ENCODE measurements at regions not wholly inside any gene's neighbourhood (a gene's known extent, or its start where the extent isn't known, plus 50 kb on each side); places are given as distances from the start of the nearest gene placed in this dataset.

DNA sequence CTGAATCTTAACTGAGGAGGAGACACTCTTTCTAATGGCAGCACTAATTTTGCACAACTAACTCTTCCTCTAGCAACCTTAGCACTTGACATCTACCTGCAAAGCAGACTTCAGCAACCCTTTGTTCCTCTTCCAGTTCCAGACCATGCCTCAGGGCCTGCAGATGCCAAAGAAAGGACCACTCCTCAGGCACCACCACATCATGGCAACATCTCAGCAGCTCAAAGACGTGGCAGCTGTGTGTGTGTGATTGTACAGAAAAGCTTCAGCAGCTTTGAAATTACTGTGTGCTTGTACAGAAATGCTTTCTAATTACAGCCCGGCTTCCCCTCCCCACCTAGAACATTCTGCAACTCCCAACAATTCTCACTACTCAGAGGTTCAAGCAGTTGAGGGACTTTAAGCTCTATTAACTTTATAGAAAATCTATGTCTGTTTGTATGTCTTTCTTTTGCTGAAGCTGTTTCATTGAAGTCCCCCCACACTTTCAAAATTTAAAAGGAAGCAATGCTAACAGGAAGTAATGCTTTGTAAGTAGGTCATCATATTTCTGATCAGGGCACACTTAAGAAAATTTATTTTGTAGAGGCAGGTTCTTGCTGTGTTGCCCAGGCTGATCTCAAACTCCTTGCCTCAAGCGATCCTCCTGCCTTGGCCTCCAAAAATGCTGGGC lies 115.2 kb downstream of the CD47 start:
- no peaks in the 10 kb centered on the region for H3K27me3 ChIP-seq (ENCODE audit: control insufficient read depth, insufficient read depth, low read length)
- H3K4me3 ChIP-seq (ENCODE audit: low read depth, low read length) = no peak overlapping the region
- no peak for FAIRE-seq
- DNase-seq (ENCODE audit: low read depth) = no peak
- no peak for TF ChIP-seq CTCF (IDR thresholded peaks at IDR 0.05; ENCODE audit: insufficient read depth, low read length, severe bottlenecking)
- no peaks in the 10 kb centered on the region for H3K36me3 ChIP-seq (ENCODE audit: control insufficient read depth, insufficient read depth, low read length)

DNA sequence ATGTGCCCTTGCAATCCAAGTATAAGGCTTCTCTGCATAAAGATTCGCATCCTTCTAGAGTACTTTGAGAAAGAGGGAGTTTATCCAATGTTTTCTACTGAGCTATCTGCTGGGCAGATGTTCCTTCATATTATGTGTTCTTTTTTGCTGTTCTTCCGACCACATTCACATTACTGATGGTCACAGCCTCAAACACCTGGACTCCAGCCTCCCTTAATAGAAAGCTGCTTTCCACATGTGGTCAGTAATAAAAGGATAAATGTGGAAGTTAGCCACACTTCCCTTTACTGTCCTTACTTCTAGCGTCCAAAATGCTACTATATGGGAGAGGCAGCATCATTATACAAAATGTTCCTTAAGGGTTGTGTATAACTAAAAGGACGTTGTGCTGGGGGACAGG lies 116.9 kb downstream of the CD47 start:
- H3K4me3 ChIP-seq (ENCODE audit: low read depth, low read length) = no peak overlapping the region
- no peaks in the 10 kb centered on the region for H3K27me3 ChIP-seq (ENCODE audit: control insufficient read depth, insufficient read depth, low read length)
- DNase-seq (ENCODE audit: low read depth) (no peak), FAIRE-seq (no peak)
- TF ChIP-seq CTCF (IDR thresholded peaks at IDR 0.05; ENCODE audit: insufficient read depth, low read length, severe bottlenecking) = no peak
- no peaks in the 10 kb centered on the region for H3K36me3 ChIP-seq (ENCODE audit: control insufficient read depth, insufficient read depth, low read length)

DNA sequence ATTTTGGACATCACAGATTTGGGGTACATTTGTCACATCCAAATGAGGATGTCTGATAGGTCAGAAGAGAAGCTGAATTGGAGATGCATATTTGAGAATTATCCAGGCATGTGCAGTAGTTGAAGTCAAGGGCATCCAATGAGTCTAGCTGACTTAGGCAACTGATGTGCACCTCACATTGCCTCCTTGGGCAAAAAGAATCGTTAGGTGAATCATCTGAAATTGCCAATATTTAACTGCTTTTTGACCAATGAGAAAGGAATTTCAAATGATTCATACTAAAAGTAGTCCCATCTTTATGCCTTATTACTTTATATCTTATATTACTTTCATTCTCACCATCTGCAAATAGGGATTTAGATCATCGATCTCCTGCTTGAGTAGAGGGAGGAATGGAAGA lies 117.7 kb downstream of the CD47 start:
- no peak overlapping the region for H3K4me3 ChIP-seq (ENCODE audit: low read depth, low read length)
- H3K27me3 ChIP-seq (ENCODE audit: control insufficient read depth, insufficient read depth, low read length) = no peaks in the 10 kb centered on the region
- peak; percentile 58 for DNase-seq (ENCODE audit: low read depth)
- no peaks in the 10 kb centered on the region for H3K36me3 ChIP-seq (ENCODE audit: control insufficient read depth, insufficient read depth, low read length)
- TF ChIP-seq CTCF (IDR thresholded peaks at IDR 0.05; ENCODE audit: insufficient read depth, low read length, severe bottlenecking) = no peak
- FAIRE-seq = no peak

DNA sequence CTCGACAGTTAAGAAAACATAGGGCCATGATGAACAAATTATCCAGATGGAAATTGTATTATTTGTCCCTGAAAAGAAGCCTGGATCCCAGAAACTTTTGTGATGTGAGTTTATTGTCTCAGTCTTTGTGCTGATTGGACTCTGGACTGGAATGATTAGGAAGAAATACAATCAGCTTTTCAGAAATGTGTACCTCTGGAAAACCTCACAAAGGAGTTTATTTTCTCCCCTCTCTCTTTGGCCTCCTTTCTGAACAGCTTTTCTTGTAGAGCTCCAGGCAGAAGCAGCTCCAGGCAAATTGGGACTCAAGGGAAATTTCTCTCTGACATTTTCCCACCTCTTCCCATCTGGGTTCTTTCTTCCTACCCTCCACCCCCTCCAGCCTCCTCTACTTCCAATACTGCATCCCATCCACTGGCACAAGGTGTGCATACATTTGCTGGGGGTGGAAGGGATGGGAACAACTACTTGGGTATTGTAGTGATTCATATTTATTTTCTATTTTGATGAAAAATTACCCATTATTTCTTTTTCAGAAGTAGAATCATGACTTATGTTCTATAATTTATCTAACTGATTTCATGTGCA lies 119.7 kb downstream of the CD47 start:
- H3K4me3 ChIP-seq (ENCODE audit: low read depth, low read length) = no peak overlapping the region
- H3K27me3 ChIP-seq (ENCODE audit: control insufficient read depth, insufficient read depth, low read length) = no peaks in the 10 kb centered on the region
- H3K36me3 ChIP-seq (ENCODE audit: control insufficient read depth, insufficient read depth, low read length) = no peaks in the 10 kb centered on the region
- no peak for TF ChIP-seq CTCF (IDR thresholded peaks at IDR 0.05; ENCODE audit: insufficient read depth, low read length, severe bottlenecking)
- FAIRE-seq (no peak), DNase-seq (ENCODE audit: low read depth) (no peak)

- peak; percentile 63 for DNase-seq (ENCODE audit: low read depth)
- Histone ChIP-seq H3K36me3 (ENCODE audit: control insufficient read depth, insufficient read depth, low read length) (no peaks in the 10 kb centered on the region), H3K27me3 (ENCODE audit: control insufficient read depth, insufficient read depth, low read length) (no peaks in the 10 kb centered on the region), H3K4me3 (ENCODE audit: low read depth, low read length) (no peak overlapping the region)
- FAIRE-seq = no peak
- no peak for TF ChIP-seq CTCF (IDR thresholded peaks at IDR 0.05; ENCODE audit: insufficient read depth, low read length, severe bottlenecking)
Measured at GRCh38 chr3:107969994-107970819, 120.6 kb downstream of the CD47 start.

Data from bronchial epithelial cell (primary cell).